ENCODE measurements at regions not wholly inside any gene's neighbourhood (a gene's known extent, or its start where the extent isn't known, plus 50 kb on each side); places are given as distances from the start of the nearest gene placed in this dataset.

- no peak for FAIRE-seq
- DNase-seq (ENCODE audit: insufficient read length, low spot score) = no peak
- no peak for TF ChIP-seq CTCF (IDR thresholded peaks at IDR 0.05; ENCODE audit: insufficient read depth, missing control alignments)
Measured at GRCh38 chr11:82539669-82540068, 194.0 kb downstream of the FAM181B start.

GRCh38 chr11:82536706-82537105, 197.0 kb downstream of the FAM181B start:
- no peak for TF ChIP-seq CTCF (IDR thresholded peaks at IDR 0.05; ENCODE audit: insufficient read depth, missing control alignments)
- no peak for DNase-seq (ENCODE audit: insufficient read length, low spot score)
- FAIRE-seq = no peak

GRCh38 chr11:82533628-82534327, 199.9 kb downstream of the FAM181B start:
- FAIRE-seq (no peak), DNase-seq (ENCODE audit: insufficient read length, low spot score) (no peak)
- TF ChIP-seq CTCF (IDR thresholded peaks at IDR 0.05; ENCODE audit: insufficient read depth, missing control alignments) = peak; percentile 37

DNA sequence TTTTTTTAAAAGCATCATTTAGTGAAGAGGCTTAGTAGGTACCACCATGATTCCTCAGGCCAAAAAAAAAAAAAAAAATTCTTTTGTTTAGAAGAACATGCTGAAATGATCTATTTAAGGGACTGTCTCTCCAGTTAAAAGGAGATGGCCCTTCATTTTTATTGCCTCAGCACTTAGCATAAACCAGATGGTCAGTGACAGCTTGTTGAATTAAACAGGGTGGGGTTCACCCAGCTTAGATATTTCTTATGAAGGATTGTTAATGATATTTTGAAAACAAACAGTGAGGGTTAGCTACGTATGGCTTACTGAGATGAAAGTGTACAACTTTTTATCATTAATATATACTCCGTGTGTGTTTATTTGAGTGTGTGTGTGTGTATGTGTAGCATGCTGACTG, 203.7 kb downstream of the FAM181B start:
- FAIRE-seq (no peak), DNase-seq (ENCODE audit: insufficient read length, low spot score) (no peak)
- TF ChIP-seq CTCF (IDR thresholded peaks at IDR 0.05; ENCODE audit: insufficient read depth, missing control alignments) = no peak

GRCh38 chr11:82527081-82527584, 206.5 kb downstream of the FAM181B start:
- FAIRE-seq = no peak
- no peak for DNase-seq (ENCODE audit: insufficient read length, low spot score)
- TF ChIP-seq CTCF (IDR thresholded peaks at IDR 0.05; ENCODE audit: insufficient read depth, missing control alignments) = no peak

DNA sequence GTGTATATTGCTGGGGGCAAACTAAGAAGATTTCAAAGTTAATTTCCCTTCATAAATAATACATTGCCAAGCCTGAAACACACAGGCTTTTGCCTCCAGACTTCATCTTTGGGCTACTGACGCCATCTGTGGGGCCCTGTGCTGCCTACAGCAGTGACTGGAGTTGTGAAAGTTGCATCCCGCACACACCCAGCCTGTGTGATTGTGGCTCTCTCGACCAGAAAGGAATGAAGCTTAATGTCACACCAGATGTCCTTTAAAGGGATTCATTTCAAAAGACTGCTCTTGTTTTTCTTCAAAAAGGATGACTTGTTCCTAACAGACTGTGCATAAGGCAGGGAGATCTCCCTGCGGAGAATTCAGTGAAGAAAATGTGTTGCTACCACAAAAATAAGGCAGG, 210.5 kb downstream of the FAM181B start:
- TF ChIP-seq CTCF (IDR thresholded peaks at IDR 0.05; ENCODE audit: insufficient read depth, missing control alignments) = peak; percentile 52
- no peak for FAIRE-seq
- no peak for DNase-seq (ENCODE audit: insufficient read length, low spot score)

GRCh38 chr11:82521427-82521826, 212.2 kb downstream of the FAM181B start:
- FAIRE-seq (no peak), DNase-seq (ENCODE audit: insufficient read length, low spot score) (no peak)
- TF ChIP-seq CTCF (IDR thresholded peaks at IDR 0.05; ENCODE audit: insufficient read depth, missing control alignments) = no peak
